NB4 (cell line): ENCODE measurements at regions not wholly inside any gene's neighbourhood (a gene's known extent, or its start where the extent isn't known, plus 50 kb on each side); places are given as distances from the start of the nearest gene placed in this dataset.

Experiments used
- CTCF ChIP-seq: IDR thresholded peaks from one replicate; pipeline ENCODE4 v1.5.1; 2012; ENCODE audit warnings: low read depth, low read length
- MYC ChIP-seq: IDR thresholded peaks from 2 replicates; pipeline ENCODE4 v1.6.1; 2011; ENCODE audit warnings: low read depth, low read length
- POLR2A ChIP-seq: IDR thresholded peaks from 2 replicates; pipeline ENCODE4 v1.6.1; 2011; ENCODE audit warnings: mild to moderate bottlenecking; ENCODE audit not compliant: insufficient read length; ENCODE audit errors: extremely low read depth
- TF ChIP-seq, protein P1 (sequence below): IDR thresholded peaks from 2 replicates; pipeline ENCODE4 v1.6.1; 2011; ENCODE audit warnings: low read depth, low read length

DNA sequence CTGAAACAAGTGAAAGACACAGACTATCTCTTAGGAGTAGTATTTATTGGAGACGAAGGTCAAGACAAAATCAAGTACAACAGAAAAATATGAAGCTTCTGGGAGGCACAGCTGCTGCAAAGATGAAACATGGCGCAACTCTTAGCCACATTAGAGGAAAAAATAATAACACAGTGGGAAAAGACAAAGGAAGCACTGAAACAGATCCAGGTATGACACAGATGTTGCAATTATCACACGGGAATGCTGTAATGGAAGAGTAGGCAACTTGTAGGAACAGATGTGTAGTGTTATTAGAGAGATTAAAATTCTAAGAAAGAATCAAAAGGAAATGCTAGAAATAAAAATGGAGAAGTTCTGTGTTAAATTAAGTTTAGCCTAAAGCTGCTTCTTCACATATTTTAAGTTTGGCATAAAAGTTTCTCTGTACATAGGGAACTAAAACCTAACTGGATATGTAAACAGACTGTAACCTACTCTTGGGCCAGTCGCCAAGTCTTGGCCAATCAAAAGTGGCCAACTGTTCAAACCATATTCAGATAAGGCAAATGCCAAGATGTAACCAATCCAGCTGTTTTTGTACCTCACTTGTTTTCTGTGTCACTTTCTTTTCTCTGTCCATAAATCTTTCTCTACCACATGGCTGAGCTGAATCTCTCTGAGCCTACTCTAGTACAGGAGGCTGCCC lies 1132.0 kb upstream of the LRRTM3 start:
- TF ChIP-seq CTCF (no peak), POLR2A (no peak), MYC (no peak)
- TF ChIP-seq, protein P1, sequence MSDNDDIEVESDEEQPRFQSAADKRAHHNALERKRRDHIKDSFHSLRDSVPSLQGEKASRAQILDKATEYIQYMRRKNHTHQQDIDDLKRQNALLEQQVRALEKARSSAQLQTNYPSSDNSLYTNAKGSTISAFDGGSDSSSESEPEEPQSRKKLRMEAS: no peak
